Neural progenitor cell (in vitro differentiated cells): ENCODE measurements at regions not wholly inside any gene's neighbourhood (a gene's known extent, or its start where the extent isn't known, plus 50 kb on each side); places are given as distances from the start of the nearest gene placed in this dataset.

ENCODE experiments used
- DNase-seq: peaks from one replicate; pipeline ENCODE4 v3.0.0-alpha.2; 2016; ENCODE audit warnings: low spot score
- H2AFZ ChIP-seq: fragments of 200-600 bp; sonication (generic); replicated peaks from 2 replicates; pipeline ENCODE4 v1.6.1; 2016; ENCODE audit warnings: antibody characterized with exemption
- H3F3A ChIP-seq: fragments of 200-600 bp; sonication (generic); 2 replicates; pipeline ENCODE4 v1.6.1; 2016; ENCODE audit warnings: antibody characterized with exemption, low read depth
- H3K27ac ChIP-seq: fragments of 200-600 bp; sonication (generic); 2 replicates; pipeline ENCODE4 v1.5.1; 2016; ENCODE audit warnings: mild to moderate bottlenecking
- H3K27me3 ChIP-seq: fragments of 200-600 bp; sonication (generic); 2 replicates; pipeline ENCODE4 v1.6.1; 2016; ENCODE audit warnings: mild to moderate bottlenecking, moderate library complexity
- H3K36me3 ChIP-seq: fragments of 200-600 bp; sonication (generic); 2 replicates; pipeline ENCODE4 v1.5.1; 2016
- H3K4me1 ChIP-seq: fragments of 200-600 bp; sonication (generic); 2 replicates; pipeline ENCODE4 v1.6.1; 2016; ENCODE audit warnings: mixed run types
- H3K4me2 ChIP-seq: fragments of 200-600 bp; sonication (generic); 2 replicates; pipeline ENCODE4 v1.6.1; 2016
- H3K4me3 ChIP-seq: fragments of 200-600 bp; sonication (generic); 2 replicates; pipeline ENCODE4 v1.5.1; 2016
- H3K79me2 ChIP-seq: fragments of 200-600 bp; sonication (generic); 2 replicates; pipeline ENCODE4 v1.6.1; 2016; ENCODE audit warnings: low read depth
- H3K9ac ChIP-seq: fragments of 200-600 bp; sonication (generic); 2 replicates; pipeline ENCODE4 v1.6.1; 2016
- H3K9me3 ChIP-seq: fragments of 200-600 bp; sonication (generic); 2 replicates; pipeline ENCODE4 v1.5.1; 2016; ENCODE audit warnings: low read depth
- H4K20me1 ChIP-seq: fragments of 200-600 bp; sonication (generic); 2 replicates; pipeline ENCODE4 v1.6.1; 2016; ENCODE audit warnings: low read depth
- H3K27ac Mint-ChIP-seq: 3 replicates; pipeline ENCODE4 v1.8.0; 2021; ENCODE audit warnings: mixed read lengths
- H3K27me3 Mint-ChIP-seq: 2 replicates; pipeline ENCODE4 v1.8.0; 2022; ENCODE audit warnings: low read depth, mild to moderate bottlenecking, inconsistent platforms, moderate library complexity, mixed read lengths; ENCODE audit not compliant: insufficient read depth
- H3K36me3 Mint-ChIP-seq: 3 replicates; pipeline ENCODE4 v1.8.0; 2021; ENCODE audit warnings: mixed read lengths
- H3K4me1 Mint-ChIP-seq: 3 replicates; pipeline ENCODE4 v1.8.0; 2021; ENCODE audit warnings: mixed read lengths
- H3K4me3 Mint-ChIP-seq: 3 replicates; pipeline ENCODE4 v1.8.0; 2021; ENCODE audit warnings: mild to moderate bottlenecking, moderate library complexity, mixed read lengths
- H3K9me3 Mint-ChIP-seq: 3 replicates; pipeline ENCODE4 v1.8.0; 2020; ENCODE audit warnings: mixed read lengths
- CTCF ChIP-seq: fragments of 200-600 bp; sonication (generic); IDR thresholded peaks from 2 replicates; pipeline ENCODE4 v1.5.1; 2017; ENCODE audit warnings: antibody characterized with exemption, mild to moderate bottlenecking
- EZH2 ChIP-seq: fragments of 200-600 bp; sonication (generic); IDR thresholded peaks from 2 replicates; pipeline ENCODE4 v1.6.1; 2017; ENCODE audit warnings: antibody characterized with exemption, mild to moderate bottlenecking, moderate library complexity
- EZH2phosphoT487 ChIP-seq: fragments of 200-600 bp; sonication (generic); IDR thresholded peaks from 2 replicates; pipeline ENCODE4 v1.6.1; 2017; ENCODE audit warnings: antibody characterized with exemption

GRCh38 chr4:12963291-12963690 lies 520.8 kb downstream of the RAB28 start:
- Histone ChIP-seq H3K4me1 (peaks cover 13% of the 10 kb centered on the region), H3K79me2 (no peaks in the 10 kb centered on the region)

GRCh38 chr4:12961713-12962112 lies 522.4 kb downstream of the RAB28 start:
- no peak overlapping the region for H3K27ac Mint-ChIP-seq
- H3K27me3 Mint-ChIP-seq: peaks cover 2% of the 10 kb centered on the region
- Histone ChIP-seq H3K9me3 (no peaks in the 10 kb centered on the region), H3F3A (no peaks in the 10 kb centered on the region), H4K20me1 (no peaks in the 10 kb centered on the region), H3K79me2 (no peaks in the 10 kb centered on the region), H3K4me1 (peaks cover 13% of the 10 kb centered on the region), H3K9ac (no peak overlapping the region), H3K4me3 (no peak overlapping the region), H2AFZ (no peak overlapping the region), H3K36me3 (no peaks in the 10 kb centered on the region), H3K4me2 (no peak overlapping the region), H3K27me3 (no peaks in the 10 kb centered on the region), H3K27ac (no peak overlapping the region)
- H3K4me1 Mint-ChIP-seq: peaks cover 14% of the 10 kb centered on the region
- H3K36me3 Mint-ChIP-seq: no peaks in the 10 kb centered on the region
- H3K9me3 Mint-ChIP-seq: no peaks in the 10 kb centered on the region
- no peak for DNase-seq
- H3K4me3 Mint-ChIP-seq: no peak overlapping the region
- TF ChIP-seq EZH2phosphoT487 (no peak), EZH2 (no peak), CTCF (no peak)

More at GRCh38 chr4:12963291-12963690, 520.8 kb downstream of the RAB28 start:
- TF ChIP-seq EZH2phosphoT487 (no peak), CTCF (no peak), EZH2 (no peak)
- H3K27ac ChIP-seq: no peak overlapping the region
- H3K27me3 ChIP-seq: no peaks in the 10 kb centered on the region
- Mint-ChIP-seq H3K4me1 (peaks cover 17% of the 10 kb centered on the region), H3K27me3 (no peaks in the 10 kb centered on the region), H3K4me3 (no peak overlapping the region), H3K36me3 (no peaks in the 10 kb centered on the region), H3K27ac (no peak overlapping the region), H3K9me3 (no peaks in the 10 kb centered on the region)
- no peaks in the 10 kb centered on the region for H3K9me3 ChIP-seq
- DNase-seq: no peak
- no peak overlapping the region for H3K4me3 ChIP-seq
- H3K36me3 ChIP-seq: no peaks in the 10 kb centered on the region
- H3K9ac ChIP-seq: no peak overlapping the region
- H2AFZ ChIP-seq: no peak overlapping the region
- no peak overlapping the region for H3K4me2 ChIP-seq
- no peaks in the 10 kb centered on the region for H4K20me1 ChIP-seq
- H3F3A ChIP-seq: no peaks in the 10 kb centered on the region

GRCh38 chr4:12958436-12958835 lies 525.7 kb downstream of the RAB28 start:
- Histone ChIP-seq H3K27ac (no peak overlapping the region), H3K79me2 (no peaks in the 10 kb centered on the region), H3K27me3 (no peaks in the 10 kb centered on the region), H3K4me1 (no peaks in the 10 kb centered on the region), H3K4me2 (no peak overlapping the region), H3F3A (no peaks in the 10 kb centered on the region), H3K36me3 (no peaks in the 10 kb centered on the region), H3K9me3 (no peaks in the 10 kb centered on the region), H3K9ac (no peak overlapping the region), H2AFZ (no peak overlapping the region), H3K4me3 (no peak overlapping the region), H4K20me1 (no peaks in the 10 kb centered on the region)
- no peaks in the 10 kb centered on the region for H3K36me3 Mint-ChIP-seq
- no peak overlapping the region for H3K4me3 Mint-ChIP-seq
- H3K9me3 Mint-ChIP-seq: no peaks in the 10 kb centered on the region
- DNase-seq: no peak
- TF ChIP-seq EZH2phosphoT487 (no peak), CTCF (no peak), EZH2 (no peak)
- no peak overlapping the region for H3K27ac Mint-ChIP-seq
- H3K4me1 Mint-ChIP-seq: peaks cover 3% of the 10 kb centered on the region
- peaks cover 2% of the 10 kb centered on the region for H3K27me3 Mint-ChIP-seq

- peaks cover 2% of the 10 kb centered on the region for H3K27me3 Mint-ChIP-seq
- DNase-seq: no peak
- H3K27me3 ChIP-seq: no peaks in the 10 kb centered on the region
Measured at GRCh38 chr4:12957108-12957507, 527.0 kb downstream of the RAB28 start.

More at GRCh38 chr4:12957108-12957507, 527.0 kb downstream of the RAB28 start:
- no peak overlapping the region for H2AFZ ChIP-seq
- H3K4me1 Mint-ChIP-seq: peaks cover 3% of the 10 kb centered on the region
- H3K9ac ChIP-seq: no peak overlapping the region
- H3F3A ChIP-seq: no peaks in the 10 kb centered on the region
- no peaks in the 10 kb centered on the region for H3K9me3 Mint-ChIP-seq
- H3K4me3 Mint-ChIP-seq: no peak overlapping the region
- H3K27ac ChIP-seq: no peak overlapping the region
- no peak overlapping the region for H3K4me3 ChIP-seq
- H3K79me2 ChIP-seq: no peaks in the 10 kb centered on the region
- H3K36me3 Mint-ChIP-seq: no peaks in the 10 kb centered on the region
- no peak for TF ChIP-seq EZH2phosphoT487
- no peak for TF ChIP-seq EZH2
- TF ChIP-seq CTCF: no peak
- H4K20me1 ChIP-seq: no peaks in the 10 kb centered on the region
- no peaks in the 10 kb centered on the region for H3K4me1 ChIP-seq
- no peak overlapping the region for H3K27ac Mint-ChIP-seq
- no peaks in the 10 kb centered on the region for H3K9me3 ChIP-seq
- no peaks in the 10 kb centered on the region for H3K36me3 ChIP-seq
- no peak overlapping the region for H3K4me2 ChIP-seq
